Smooth muscle cell (in vitro differentiated cells): ENCODE measurements at regions not wholly inside any gene's neighbourhood (a gene's known extent, or its start where the extent isn't known, plus 50 kb on each side); places are given as distances from the start of the nearest gene placed in this dataset.

Experiments
- DNase-seq: peaks from one replicate; lab custom pipeline; 2025; ENCODE audit not compliant: unreplicated experiment; lab: John Stamatoyannopoulos, UW
- H2AFZ ChIP-seq: fragments of 200-600 bp; sonication (generic); 2 replicates; pipeline ENCODE4 v1.6.0; 2016; ENCODE audit warnings: antibody characterized with exemption, low read depth, mild to moderate bottlenecking
- H3F3A ChIP-seq: fragments of 200-600 bp; sonication (generic); 2 replicates; pipeline ENCODE4 v1.6.0; 2017; ENCODE audit warnings: antibody characterized with exemption, low read depth
- H3K27ac ChIP-seq: fragments of 200-600 bp; sonication (generic); 2 replicates; pipeline ENCODE4 v1.5.1; 2016; ENCODE audit warnings: low read depth, mild to moderate bottlenecking
- H3K27me3 ChIP-seq: fragments of 200-600 bp; sonication (generic); 2 replicates; pipeline ENCODE4 v1.6.1; 2016; ENCODE audit warnings: low read depth, mild to moderate bottlenecking
- H3K36me3 ChIP-seq: fragments of 200-600 bp; sonication (generic); 2 replicates; pipeline ENCODE4 v1.5.1; 2016; ENCODE audit warnings: low read depth
- H3K4me1 ChIP-seq: fragments of 200-600 bp; sonication (generic); 2 replicates; pipeline ENCODE4 v1.5.1; 2016; ENCODE audit warnings: low read depth
- H3K4me2 ChIP-seq: fragments of 200-600 bp; sonication (generic); 2 replicates; pipeline ENCODE4 v1.6.0; 2016; ENCODE audit warnings: mild to moderate bottlenecking
- H3K4me3 ChIP-seq: fragments of 200-600 bp; sonication (generic); 2 replicates; pipeline ENCODE4 v1.5.1; 2016; ENCODE audit warnings: mild to moderate bottlenecking
- H3K79me2 ChIP-seq: fragments of 200-600 bp; sonication (generic); 2 replicates; pipeline ENCODE4 v1.6.0; 2016; ENCODE audit warnings: low read depth, mild to moderate bottlenecking
- H3K9ac ChIP-seq: fragments of 200-600 bp; sonication (generic); 2 replicates; pipeline ENCODE4 v1.6.0; 2016; ENCODE audit warnings: low read depth
- H3K9me3 ChIP-seq: fragments of 200-600 bp; sonication (generic); replicated peaks from 2 replicates; pipeline ENCODE4 v1.5.1; 2016; ENCODE audit warnings: low read depth
- H4K20me1 ChIP-seq: fragments of 200-600 bp; sonication (generic); 2 replicates; pipeline ENCODE4 v1.6.0; 2016; ENCODE audit warnings: low read depth
- WGBS: methylation state at CpG from one replicate; pipeline ENCODE4 v1.1.7; 2016; ENCODE audit warnings: low lambda C conversion rate; 5-methylcytosine and 5-hydroxymethylcytosine counted together
- TF ChIP-seq, protein P1 (sequence below): fragments of 200-600 bp; sonication (generic); IDR thresholded peaks from 2 replicates; pipeline ENCODE4 v1.5.1; 2017; ENCODE audit warnings: borderline replicate concordance, mild to moderate bottlenecking, antibody characterized with exemption; ENCODE audit not compliant: insufficient read depth, poor library complexity, severe bottlenecking

DNA sequence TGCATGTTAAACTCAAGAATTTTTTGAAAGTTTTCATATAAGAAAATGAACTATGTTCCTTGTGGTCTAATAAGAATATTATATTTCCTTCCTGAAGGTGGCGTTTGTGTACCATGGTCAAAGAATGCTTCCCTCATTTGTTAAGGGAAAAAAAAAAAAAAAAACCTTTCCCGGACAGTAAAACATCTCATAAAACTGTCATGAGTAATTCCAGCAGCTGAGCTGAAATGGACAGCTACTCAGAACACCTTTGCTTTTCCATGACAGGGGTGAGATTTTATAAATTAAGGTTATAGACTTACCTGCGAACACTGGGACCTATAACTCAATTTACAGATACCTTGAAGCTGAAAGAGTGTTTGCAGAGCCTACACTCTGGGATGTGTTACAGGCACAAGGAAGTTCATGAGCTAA is 113.2 kb upstream of the RANBP3L start:
- Histone ChIP-seq H2AFZ (no peak overlapping the region), H4K20me1 (no peaks in the 10 kb centered on the region), H3K27ac (no peak overlapping the region), H3K9me3 (no peaks in the 10 kb centered on the region), H3K4me2 (no peak overlapping the region), H3K36me3 (no peaks in the 10 kb centered on the region), H3K9ac (no peak overlapping the region), H3K79me2 (no peaks in the 10 kb centered on the region), H3K4me3 (no peak overlapping the region), H3F3A (no peaks in the 10 kb centered on the region), H3K4me1 (no peaks in the 10 kb centered on the region), H3K27me3 (no peaks in the 10 kb centered on the region)
- TF ChIP-seq, protein P1, sequence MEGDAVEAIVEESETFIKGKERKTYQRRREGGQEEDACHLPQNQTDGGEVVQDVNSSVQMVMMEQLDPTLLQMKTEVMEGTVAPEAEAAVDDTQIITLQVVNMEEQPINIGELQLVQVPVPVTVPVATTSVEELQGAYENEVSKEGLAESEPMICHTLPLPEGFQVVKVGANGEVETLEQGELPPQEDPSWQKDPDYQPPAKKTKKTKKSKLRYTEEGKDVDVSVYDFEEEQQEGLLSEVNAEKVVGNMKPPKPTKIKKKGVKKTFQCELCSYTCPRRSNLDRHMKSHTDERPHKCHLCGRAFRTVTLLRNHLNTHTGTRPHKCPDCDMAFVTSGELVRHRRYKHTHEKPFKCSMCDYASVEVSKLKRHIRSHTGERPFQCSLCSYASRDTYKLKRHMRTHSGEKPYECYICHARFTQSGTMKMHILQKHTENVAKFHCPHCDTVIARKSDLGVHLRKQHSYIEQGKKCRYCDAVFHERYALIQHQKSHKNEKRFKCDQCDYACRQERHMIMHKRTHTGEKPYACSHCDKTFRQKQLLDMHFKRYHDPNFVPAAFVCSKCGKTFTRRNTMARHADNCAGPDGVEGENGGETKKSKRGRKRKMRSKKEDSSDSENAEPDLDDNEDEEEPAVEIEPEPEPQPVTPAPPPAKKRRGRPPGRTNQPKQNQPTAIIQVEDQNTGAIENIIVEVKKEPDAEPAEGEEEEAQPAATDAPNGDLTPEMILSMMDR, result peak; percentile 59
- no peak for DNase-seq
- 20% methylated on average over 3 of the region's 3 CpGs for WGBS

DNA sequence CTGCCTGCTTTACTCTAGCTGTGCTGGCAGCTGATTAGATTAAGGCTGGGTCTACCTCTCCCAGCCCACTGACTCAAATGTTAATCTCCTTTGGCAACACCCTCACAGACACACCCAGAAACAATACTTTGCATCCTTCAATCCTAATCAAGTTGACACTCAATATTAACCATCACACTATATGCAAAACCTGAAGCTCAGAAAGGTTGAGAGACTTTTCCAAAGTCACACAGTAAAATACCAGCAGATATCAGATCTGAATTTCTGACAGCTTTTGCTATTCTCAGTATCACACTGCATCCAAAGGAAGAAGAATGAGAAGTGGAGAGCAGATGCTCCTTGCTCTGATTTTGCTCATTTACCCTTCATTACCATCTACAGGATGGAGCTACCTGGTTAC is 114.9 kb upstream of the RANBP3L start:
- no peak for DNase-seq
- Histone ChIP-seq H3K9me3 (no peaks in the 10 kb centered on the region), H3K36me3 (no peaks in the 10 kb centered on the region), H4K20me1 (no peaks in the 10 kb centered on the region), H3K79me2 (no peaks in the 10 kb centered on the region), H3K4me3 (no peak overlapping the region), H3K4me2 (no peak overlapping the region), H3F3A (no peaks in the 10 kb centered on the region), H3K27ac (no peak overlapping the region), H3K27me3 (no peaks in the 10 kb centered on the region), H3K4me1 (no peaks in the 10 kb centered on the region), H2AFZ (no peak overlapping the region), H3K9ac (no peak overlapping the region)
- TF ChIP-seq, protein P1, result no peak

DNA sequence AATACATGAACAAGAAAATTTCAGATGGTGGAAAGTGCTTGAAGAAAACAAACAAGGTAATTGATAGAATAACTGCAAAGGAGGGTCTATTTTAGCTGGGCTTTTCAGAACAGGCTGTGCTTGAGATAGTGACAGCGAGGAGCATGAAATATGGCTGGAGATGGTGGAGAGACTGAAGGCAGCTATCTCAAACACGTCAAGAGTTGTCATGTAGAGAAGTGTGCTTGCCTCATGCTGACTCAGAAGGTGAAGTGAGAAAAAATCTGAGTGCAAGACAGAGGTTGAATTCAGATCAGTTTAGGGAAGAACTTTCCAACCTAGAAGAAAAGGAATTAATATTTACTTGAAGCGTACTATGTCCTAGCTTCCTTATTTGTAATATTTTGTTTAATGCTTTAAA is 115.5 kb upstream of the RANBP3L start:
- no peak overlapping the region for H2AFZ ChIP-seq
- H3F3A ChIP-seq, result no peaks in the 10 kb centered on the region
- H3K79me2 ChIP-seq, result no peaks in the 10 kb centered on the region
- 39% methylated on average over 3 of the region's 3 CpGs for WGBS
- DNase-seq, result no peak
- H3K27me3 ChIP-seq, result no peaks in the 10 kb centered on the region
- TF ChIP-seq, protein P1, result no peak
- H3K4me2 ChIP-seq, result no peak overlapping the region
- H3K36me3 ChIP-seq, result no peaks in the 10 kb centered on the region
- H3K4me1 ChIP-seq, result no peaks in the 10 kb centered on the region
- no peak overlapping the region for H3K4me3 ChIP-seq
- no peaks in the 10 kb centered on the region for H4K20me1 ChIP-seq
- no peak overlapping the region for H3K27ac ChIP-seq
- H3K9ac ChIP-seq, result no peak overlapping the region
- no peaks in the 10 kb centered on the region for H3K9me3 ChIP-seq

DNA sequence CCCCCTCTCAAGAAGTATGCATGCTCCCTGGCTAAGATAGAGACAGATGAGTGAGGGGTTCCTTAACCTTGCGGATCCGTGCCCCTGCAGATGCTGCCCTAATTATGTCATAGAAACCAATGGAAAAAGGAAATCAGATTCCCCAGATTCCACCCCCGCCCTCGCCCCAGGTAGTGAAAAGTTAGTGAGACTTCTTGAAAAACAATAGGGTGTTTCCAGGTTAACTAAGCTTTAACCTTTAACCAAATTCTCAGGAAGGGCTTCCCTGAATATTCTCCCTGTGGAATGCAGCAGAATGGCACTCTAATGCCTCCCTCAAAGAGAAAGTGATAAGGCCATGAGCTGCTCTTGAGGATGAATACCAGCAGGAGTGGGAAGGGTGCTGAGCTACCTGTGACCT is 116.0 kb upstream of the RANBP3L start:
- H3K9me3 ChIP-seq, result no peaks in the 10 kb centered on the region
- no peaks in the 10 kb centered on the region for H4K20me1 ChIP-seq
- H2AFZ ChIP-seq, result no peak overlapping the region
- no peaks in the 10 kb centered on the region for H3K79me2 ChIP-seq
- WGBS, result 36% methylated on average over 4 of the region's 4 CpGs
- no peaks in the 10 kb centered on the region for H3K27me3 ChIP-seq
- TF ChIP-seq, protein P1, result no peak
- DNase-seq, result no peak
- H3K4me1 ChIP-seq, result no peaks in the 10 kb centered on the region
- no peak overlapping the region for H3K27ac ChIP-seq
- no peak overlapping the region for H3K9ac ChIP-seq
- no peaks in the 10 kb centered on the region for H3K36me3 ChIP-seq
- no peaks in the 10 kb centered on the region for H3F3A ChIP-seq
- no peak overlapping the region for H3K4me3 ChIP-seq
- no peak overlapping the region for H3K4me2 ChIP-seq
